ENCODE measurements at regions not wholly inside any gene's neighbourhood (a gene's known extent, or its start where the extent isn't known, plus 50 kb on each side); places are given as distances from the start of the nearest gene placed in this dataset.
"Not testable (repeated sequence)": the region's sequence is repeated elsewhere in the genome, so short reads cannot be mapped to it uniquely, and the experiment has no call there.

DNA sequence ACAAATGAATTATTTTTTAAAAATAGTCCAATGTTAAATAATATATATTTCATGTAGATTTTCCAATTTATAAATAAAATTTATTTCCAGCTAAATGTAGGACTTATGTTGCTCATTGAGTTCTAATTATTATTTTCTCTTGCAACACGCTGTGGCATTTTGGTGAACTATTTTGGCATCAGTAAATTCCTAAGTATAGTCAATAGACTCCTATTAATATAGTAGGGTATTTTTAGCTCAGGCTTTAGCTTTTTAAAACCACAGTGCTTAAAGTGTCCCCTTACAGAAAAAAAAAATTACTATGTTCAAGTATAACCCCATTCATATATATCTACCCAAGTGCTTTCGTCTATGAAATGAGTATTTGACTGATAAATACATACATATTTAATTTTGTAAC lies 919.2 kb upstream of the SOX9 start:
- TF ChIP-seq, protein P1, sequence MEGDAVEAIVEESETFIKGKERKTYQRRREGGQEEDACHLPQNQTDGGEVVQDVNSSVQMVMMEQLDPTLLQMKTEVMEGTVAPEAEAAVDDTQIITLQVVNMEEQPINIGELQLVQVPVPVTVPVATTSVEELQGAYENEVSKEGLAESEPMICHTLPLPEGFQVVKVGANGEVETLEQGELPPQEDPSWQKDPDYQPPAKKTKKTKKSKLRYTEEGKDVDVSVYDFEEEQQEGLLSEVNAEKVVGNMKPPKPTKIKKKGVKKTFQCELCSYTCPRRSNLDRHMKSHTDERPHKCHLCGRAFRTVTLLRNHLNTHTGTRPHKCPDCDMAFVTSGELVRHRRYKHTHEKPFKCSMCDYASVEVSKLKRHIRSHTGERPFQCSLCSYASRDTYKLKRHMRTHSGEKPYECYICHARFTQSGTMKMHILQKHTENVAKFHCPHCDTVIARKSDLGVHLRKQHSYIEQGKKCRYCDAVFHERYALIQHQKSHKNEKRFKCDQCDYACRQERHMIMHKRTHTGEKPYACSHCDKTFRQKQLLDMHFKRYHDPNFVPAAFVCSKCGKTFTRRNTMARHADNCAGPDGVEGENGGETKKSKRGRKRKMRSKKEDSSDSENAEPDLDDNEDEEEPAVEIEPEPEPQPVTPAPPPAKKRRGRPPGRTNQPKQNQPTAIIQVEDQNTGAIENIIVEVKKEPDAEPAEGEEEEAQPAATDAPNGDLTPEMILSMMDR (conservative IDR thresholded peaks at IDR 0.05; ENCODE audit: low read depth, low read length), result no peak
- no peak overlapping the region for H3K4me3 ChIP-seq (ENCODE audit: low read depth, low read length)
- DNase-seq (ENCODE audit: low read depth), result no peak

DNA sequence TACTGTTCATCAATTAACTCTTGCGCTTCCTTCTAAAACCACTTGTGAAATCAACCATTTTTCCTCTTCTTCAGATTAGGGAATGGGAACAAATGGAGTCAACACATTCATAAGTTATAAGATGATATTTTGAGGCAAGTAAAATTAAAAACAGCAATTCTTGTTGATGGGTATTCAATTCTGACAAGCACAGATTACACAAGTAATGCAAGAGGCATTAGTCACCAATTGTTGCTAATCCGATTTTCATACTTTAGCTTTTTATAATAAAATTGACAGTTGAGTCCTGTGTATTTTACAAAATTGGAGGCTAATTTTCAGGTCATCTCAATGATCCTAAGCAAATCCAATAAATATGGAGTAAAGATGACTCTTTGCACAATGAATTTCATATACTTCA lies 918.4 kb upstream of the SOX9 start:
- no peak overlapping the region for H3K4me3 ChIP-seq (ENCODE audit: low read depth, low read length)
- no peak for DNase-seq (ENCODE audit: low read depth)
- TF ChIP-seq, protein P1 (conservative IDR thresholded peaks at IDR 0.05; ENCODE audit: low read depth, low read length), result no peak

DNA sequence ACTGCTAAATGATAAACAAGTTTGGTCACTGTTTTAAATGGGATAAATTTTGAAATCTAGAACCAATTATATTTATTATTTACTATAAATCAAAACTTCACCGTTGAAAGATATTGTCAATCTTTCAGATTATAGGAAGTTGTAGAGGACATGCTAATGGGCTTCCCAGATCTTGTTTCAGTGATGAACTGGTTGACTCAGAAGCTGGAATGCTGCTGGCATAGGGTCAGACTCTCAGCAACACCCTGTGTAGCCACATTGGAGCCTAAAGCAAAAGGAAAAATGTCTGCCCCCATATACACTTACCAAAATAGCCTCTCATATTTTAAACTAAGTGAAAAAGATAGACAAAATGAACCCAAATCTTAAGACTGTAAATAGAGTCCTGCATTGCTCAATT lies 916.9 kb upstream of the SOX9 start:
- DNase-seq (ENCODE audit: low read depth), result no peak
- no peak overlapping the region for H3K4me3 ChIP-seq (ENCODE audit: low read depth, low read length)
- TF ChIP-seq, protein P1 (conservative IDR thresholded peaks at IDR 0.05; ENCODE audit: low read depth, low read length), result no peak

DNA sequence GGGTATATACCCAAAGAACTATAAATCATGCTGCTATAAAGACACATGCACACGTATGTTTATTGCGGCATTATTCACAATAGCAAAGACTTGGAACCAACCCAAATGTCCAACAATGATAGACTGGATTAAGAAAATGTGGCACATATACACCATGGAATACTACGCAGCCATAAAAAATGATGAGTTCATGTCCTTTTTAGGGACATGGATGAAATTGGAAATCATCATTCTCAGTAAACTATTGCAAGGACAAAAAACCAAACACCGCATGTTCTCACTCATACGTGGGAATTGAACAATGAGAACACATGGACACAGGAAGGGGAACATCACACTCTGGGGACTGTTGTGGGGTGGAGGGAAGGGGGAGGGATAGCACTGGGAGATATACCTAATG lies 914.9 kb upstream of the SOX9 start:
- H3K4me3 ChIP-seq (ENCODE audit: low read depth, low read length); DNase-seq (ENCODE audit: low read depth): not testable (repeated sequence)

DNA sequence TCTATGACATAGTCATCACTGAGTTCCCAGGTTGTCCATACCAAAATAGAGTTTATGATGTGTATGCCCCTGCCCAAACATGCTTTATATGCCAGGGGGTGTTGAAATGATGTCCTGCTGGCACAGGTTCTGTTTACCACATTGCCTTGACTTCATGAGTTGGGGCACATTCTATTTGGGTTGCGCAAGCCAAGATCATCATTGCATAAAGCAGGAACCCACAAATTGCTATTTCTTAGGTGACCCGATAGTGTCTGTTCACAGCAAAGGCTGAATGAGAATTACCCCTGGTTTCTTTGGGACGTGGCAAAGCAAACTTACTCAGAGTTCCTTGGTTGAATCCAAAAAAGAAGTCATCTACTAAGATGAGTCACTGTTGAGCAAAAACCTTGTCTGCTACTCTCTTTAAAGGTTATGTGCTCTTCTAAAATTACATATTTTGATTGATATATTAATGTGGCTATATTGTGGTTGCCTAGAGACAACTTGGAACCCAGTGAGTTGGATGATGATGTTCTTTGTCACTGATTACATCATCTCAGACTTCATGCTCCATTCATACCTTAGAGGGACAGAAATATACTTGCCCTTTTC lies 912.6 kb upstream of the SOX9 start:
- DNase-seq (ENCODE audit: low read depth), result peak; percentile 55
- TF ChIP-seq, protein P1 (conservative IDR thresholded peaks at IDR 0.05; ENCODE audit: low read depth, low read length), result no peak
- H3K4me3 ChIP-seq (ENCODE audit: low read depth, low read length), result no peak overlapping the region

DNA sequence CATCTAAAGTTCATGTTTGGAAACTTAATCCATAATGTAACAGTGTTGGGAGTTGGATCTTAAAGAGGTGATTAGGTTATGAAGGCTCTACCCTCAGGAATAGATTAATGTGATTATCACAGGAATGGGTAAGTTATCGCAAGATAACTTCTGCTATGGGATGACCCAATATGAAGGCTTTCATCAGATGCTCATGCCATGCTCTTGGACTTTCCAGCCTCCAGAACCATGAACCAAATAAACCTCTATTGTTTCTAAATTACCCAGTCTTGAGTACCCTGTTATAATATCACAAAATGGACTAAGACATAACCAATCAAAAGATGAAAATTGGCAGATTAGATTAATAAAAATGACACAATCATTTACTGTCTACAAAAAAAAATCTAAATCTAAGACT lies 906.9 kb upstream of the SOX9 start:
- H3K4me3 ChIP-seq (ENCODE audit: low read depth, low read length), result no peak overlapping the region
- TF ChIP-seq, protein P1 (conservative IDR thresholded peaks at IDR 0.05; ENCODE audit: low read depth, low read length), result no peak

DNA sequence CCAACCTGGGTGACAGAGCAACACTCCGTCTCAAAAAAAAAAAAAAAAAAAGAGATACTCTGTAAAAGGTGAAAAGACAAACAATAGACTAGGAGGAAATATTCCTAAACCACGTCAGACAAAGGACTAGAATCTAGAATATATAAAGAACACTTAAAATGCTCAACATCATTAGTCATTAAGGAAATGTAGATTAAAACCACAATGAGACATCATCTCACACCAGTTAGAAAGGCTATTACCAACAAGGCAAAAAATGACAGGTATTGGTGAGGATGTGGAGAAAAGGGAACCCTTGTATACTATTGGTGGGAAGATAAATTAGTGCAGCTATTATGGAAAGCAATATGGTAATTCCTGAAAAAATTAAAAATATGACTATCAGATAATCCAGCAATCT lies 903.1 kb upstream of the SOX9 start:
- TF ChIP-seq, protein P1 (conservative IDR thresholded peaks at IDR 0.05; ENCODE audit: low read depth, low read length), result no peak
- H3K4me3 ChIP-seq (ENCODE audit: low read depth, low read length), result no peak overlapping the region
- DNase-seq (ENCODE audit: low read depth), result no peak

More for the DNA sequence above, 906.9 kb upstream of the SOX9 start:
- no peak for DNase-seq (ENCODE audit: low read depth)
